ENCODE measurements at regions not wholly inside any gene's neighbourhood (a gene's known extent, or its start where the extent isn't known, plus 50 kb on each side); places are given as distances from the start of the nearest gene placed in this dataset.

GRCh38 chr2:145156199-145156598, 636.3 kb upstream of the ZEB2 start:
- no peaks in the 10 kb centered on the region for H3K9me3 ChIP-seq
- H3K27ac ChIP-seq = no peak overlapping the region
- no peak for DNase-seq
- H3K36me3 ChIP-seq = no peaks in the 10 kb centered on the region
- H3K4me1 ChIP-seq = peaks cover 0 to 7% of the 10 kb centered on the region in 2 donors
- intact Hi-C loops (cut with DNase I; ENCODE audit: low total_unique reads) = no loop called here
- no peak overlapping the region for H3K4me3 ChIP-seq
- TF ChIP-seq, protein P1, sequence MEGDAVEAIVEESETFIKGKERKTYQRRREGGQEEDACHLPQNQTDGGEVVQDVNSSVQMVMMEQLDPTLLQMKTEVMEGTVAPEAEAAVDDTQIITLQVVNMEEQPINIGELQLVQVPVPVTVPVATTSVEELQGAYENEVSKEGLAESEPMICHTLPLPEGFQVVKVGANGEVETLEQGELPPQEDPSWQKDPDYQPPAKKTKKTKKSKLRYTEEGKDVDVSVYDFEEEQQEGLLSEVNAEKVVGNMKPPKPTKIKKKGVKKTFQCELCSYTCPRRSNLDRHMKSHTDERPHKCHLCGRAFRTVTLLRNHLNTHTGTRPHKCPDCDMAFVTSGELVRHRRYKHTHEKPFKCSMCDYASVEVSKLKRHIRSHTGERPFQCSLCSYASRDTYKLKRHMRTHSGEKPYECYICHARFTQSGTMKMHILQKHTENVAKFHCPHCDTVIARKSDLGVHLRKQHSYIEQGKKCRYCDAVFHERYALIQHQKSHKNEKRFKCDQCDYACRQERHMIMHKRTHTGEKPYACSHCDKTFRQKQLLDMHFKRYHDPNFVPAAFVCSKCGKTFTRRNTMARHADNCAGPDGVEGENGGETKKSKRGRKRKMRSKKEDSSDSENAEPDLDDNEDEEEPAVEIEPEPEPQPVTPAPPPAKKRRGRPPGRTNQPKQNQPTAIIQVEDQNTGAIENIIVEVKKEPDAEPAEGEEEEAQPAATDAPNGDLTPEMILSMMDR (IDR thresholded peaks at IDR 0.05) = no peak
- no peak for TF ChIP-seq POLR2A (IDR thresholded peaks at IDR 0.05)
- no peaks in the 10 kb centered on the region for H3K27me3 ChIP-seq

- no peak for TF ChIP-seq POLR2A (IDR thresholded peaks at IDR 0.05)
- TF ChIP-seq, protein P1 (IDR thresholded peaks at IDR 0.05) = no peak
Observed at GRCh38 chr2:145155196-145155595, 635.3 kb upstream of the ZEB2 start.

GRCh38 chr2:145154731-145155130, 634.8 kb upstream of the ZEB2 start:
- Histone ChIP-seq H3K36me3 (no peaks in the 10 kb centered on the region), H3K9me3 (no peaks in the 10 kb centered on the region), H3K4me3 (no peak overlapping the region), H3K4me1 (peaks cover 0 to 7% of the 10 kb centered on the region in 2 donors), H3K27me3 (no peaks in the 10 kb centered on the region), H3K27ac (no peak overlapping the region)
- no peak for DNase-seq
- intact Hi-C loops (cut with DNase I; ENCODE audit: low total_unique reads) = no loop called here
- no peak for TF ChIP-seq POLR2A (IDR thresholded peaks at IDR 0.05)
- TF ChIP-seq, protein P1 (IDR thresholded peaks at IDR 0.05) = no peak

More at GRCh38 chr2:145155196-145155595, 635.3 kb upstream of the ZEB2 start:
- Histone ChIP-seq H3K4me3 (no peak overlapping the region), H3K27ac (no peak overlapping the region), H3K9me3 (no peaks in the 10 kb centered on the region), H3K27me3 (no peaks in the 10 kb centered on the region), H3K4me1 (peaks cover 0 to 7% of the 10 kb centered on the region in 2 donors), H3K36me3 (no peaks in the 10 kb centered on the region)
- DNase-seq = no peak
- intact Hi-C loops (cut with DNase I; ENCODE audit: low total_unique reads) = no loop called here

GRCh38 chr2:145146691-145147090, 626.8 kb upstream of the ZEB2 start:
- TF ChIP-seq, protein P1 (IDR thresholded peaks at IDR 0.05) = no peak
- TF ChIP-seq POLR2A (IDR thresholded peaks at IDR 0.05) = no peak
- no peak overlapping the region for H3K4me3 ChIP-seq
- intact Hi-C loops (cut with DNase I; ENCODE audit: low total_unique reads) = no loop called here
- H3K27ac ChIP-seq = no peak overlapping the region
- no peaks in the 10 kb centered on the region for H3K4me1 ChIP-seq
- H3K36me3 ChIP-seq = no peaks in the 10 kb centered on the region
- no peaks in the 10 kb centered on the region for H3K9me3 ChIP-seq
- no peak for DNase-seq
- H3K27me3 ChIP-seq = no peaks in the 10 kb centered on the region

- no peak for TF ChIP-seq POLR2A (IDR thresholded peaks at IDR 0.05)
- TF ChIP-seq, protein P1 (IDR thresholded peaks at IDR 0.05) = no peak
- H3K27me3 ChIP-seq = no peaks in the 10 kb centered on the region
- H3K4me1 ChIP-seq = no peaks in the 10 kb centered on the region
- no peak overlapping the region for H3K27ac ChIP-seq
- H3K4me3 ChIP-seq = no peak overlapping the region
- intact Hi-C loops (cut with DNase I; ENCODE audit: low total_unique reads) = no loop called here
- no peaks in the 10 kb centered on the region for H3K9me3 ChIP-seq
- H3K36me3 ChIP-seq = no peaks in the 10 kb centered on the region
- DNase-seq = no peak
Observed at GRCh38 chr2:145144131-145144728, 624.3 kb upstream of the ZEB2 start.

All from uterus (tissue), 3 donors.